ENCODE measurements at regions not wholly inside any gene's neighbourhood (a gene's known extent, or its start where the extent isn't known, plus 50 kb on each side); places are given as distances from the start of the nearest gene placed in this dataset.

DNA sequence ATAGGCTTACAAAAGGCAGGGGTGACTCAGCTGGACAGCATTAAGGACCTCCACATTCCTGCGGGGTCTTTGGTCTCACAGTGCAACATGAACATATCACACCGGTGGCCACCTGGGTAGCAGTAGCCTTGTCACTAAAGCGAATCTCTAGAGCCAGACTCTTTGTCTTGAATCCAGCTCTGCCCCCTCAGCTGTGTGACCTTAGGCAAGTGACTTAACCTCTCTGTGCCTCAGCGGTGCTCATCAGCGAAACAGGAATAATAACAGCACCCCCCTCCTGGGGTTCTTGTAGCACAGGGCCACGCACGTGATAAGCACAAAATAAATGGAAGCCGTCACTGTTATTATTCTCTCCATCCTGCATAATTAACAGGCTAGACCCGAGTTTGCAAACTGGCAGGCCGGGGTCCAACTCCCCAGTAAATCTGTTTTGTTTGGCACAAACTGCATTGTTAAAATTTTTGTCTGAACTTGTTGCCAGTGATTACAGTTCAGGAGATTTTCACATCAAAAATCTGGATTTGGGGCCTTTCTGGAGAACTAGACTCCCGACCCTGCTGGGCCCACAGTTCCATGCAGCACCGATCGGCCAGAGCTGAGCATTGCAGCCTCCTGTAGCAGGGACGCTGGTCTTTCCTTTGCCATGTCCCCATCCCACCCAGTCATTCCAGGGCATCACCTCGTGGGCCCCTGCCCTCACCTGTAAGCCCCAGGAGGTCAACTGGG, 174.8 kb downstream of the PHETA1 start (continued):
- TF ChIP-seq, protein P1, sequence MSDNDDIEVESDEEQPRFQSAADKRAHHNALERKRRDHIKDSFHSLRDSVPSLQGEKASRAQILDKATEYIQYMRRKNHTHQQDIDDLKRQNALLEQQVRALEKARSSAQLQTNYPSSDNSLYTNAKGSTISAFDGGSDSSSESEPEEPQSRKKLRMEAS (IDR thresholded peaks at IDR 0.05): no peak
- TF ChIP-seq EZH2 (IDR thresholded peaks at IDR 0.05) (no peak), EGR1 (IDR thresholded peaks at IDR 0.05; ENCODE audit: low read depth) (no peak), TCF7L2 (IDR thresholded peaks at IDR 0.05; ENCODE audit: borderline replicate concordance, extremely low read depth, insufficient read depth, insufficient read length) (no peak), YY1 (IDR thresholded peaks at IDR 0.05; ENCODE audit: extremely low read depth, insufficient replicate concordance, low read depth, low read length) (no peak), ZFX (IDR thresholded peaks at IDR 0.05) (no peak), ELF1 (IDR thresholded peaks at IDR 0.05; ENCODE audit: borderline replicate concordance, low read depth) (no peak)
- TF ChIP-seq, protein P2, sequence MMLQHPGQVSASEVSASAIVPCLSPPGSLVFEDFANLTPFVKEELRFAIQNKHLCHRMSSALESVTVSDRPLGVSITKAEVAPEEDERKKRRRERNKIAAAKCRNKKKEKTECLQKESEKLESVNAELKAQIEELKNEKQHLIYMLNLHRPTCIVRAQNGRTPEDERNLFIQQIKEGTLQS (IDR thresholded peaks at IDR 0.05): no peak
- TF ChIP-seq, protein P3, sequence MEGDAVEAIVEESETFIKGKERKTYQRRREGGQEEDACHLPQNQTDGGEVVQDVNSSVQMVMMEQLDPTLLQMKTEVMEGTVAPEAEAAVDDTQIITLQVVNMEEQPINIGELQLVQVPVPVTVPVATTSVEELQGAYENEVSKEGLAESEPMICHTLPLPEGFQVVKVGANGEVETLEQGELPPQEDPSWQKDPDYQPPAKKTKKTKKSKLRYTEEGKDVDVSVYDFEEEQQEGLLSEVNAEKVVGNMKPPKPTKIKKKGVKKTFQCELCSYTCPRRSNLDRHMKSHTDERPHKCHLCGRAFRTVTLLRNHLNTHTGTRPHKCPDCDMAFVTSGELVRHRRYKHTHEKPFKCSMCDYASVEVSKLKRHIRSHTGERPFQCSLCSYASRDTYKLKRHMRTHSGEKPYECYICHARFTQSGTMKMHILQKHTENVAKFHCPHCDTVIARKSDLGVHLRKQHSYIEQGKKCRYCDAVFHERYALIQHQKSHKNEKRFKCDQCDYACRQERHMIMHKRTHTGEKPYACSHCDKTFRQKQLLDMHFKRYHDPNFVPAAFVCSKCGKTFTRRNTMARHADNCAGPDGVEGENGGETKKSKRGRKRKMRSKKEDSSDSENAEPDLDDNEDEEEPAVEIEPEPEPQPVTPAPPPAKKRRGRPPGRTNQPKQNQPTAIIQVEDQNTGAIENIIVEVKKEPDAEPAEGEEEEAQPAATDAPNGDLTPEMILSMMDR (IDR thresholded peaks at IDR 0.05 in 2 of 3, conservative IDR thresholded peaks at IDR 0.05 in 1 of 3; ENCODE audit: borderline replicate concordance in 1 of 3, insufficient read depth in 1 of 3, low read depth in 2 of 3, low read length in 2 of 3): no peak

DNA sequence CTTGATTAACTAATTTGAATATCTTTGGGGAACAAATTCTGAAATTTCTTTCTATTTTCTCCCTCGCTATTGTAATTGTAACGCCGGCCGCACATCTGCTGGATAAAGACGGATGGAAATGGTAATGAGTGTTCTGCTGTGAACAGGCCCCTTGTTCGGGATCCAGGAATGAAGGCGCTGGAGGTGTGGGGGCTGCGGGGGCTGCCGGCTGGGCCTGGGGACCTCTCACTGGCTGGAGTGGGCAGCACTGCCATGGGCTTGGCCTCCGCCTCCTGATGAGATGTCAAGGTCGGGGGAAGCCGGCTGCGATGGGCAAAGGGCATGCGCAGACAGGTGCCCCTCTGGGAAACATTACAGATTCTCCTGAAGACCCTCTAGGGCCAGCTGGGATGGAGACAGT, 175.4 kb downstream of the PHETA1 start:
- intact Hi-C loops (cut with micrococcal nuclease): no loop called here
- Histone ChIP-seq H3K4me3 (replicated peaks in 1 of 2; ENCODE audit: low read depth in 1 of 2, low read length in 2 of 2) (no peak overlapping the region), H3K4me2 (ENCODE audit: low read length) (no peak overlapping the region), H3K9me2 (ENCODE audit: insufficient read depth) (no peaks in the 10 kb centered on the region), H2AFZ (ENCODE audit: low read depth, low read length, poor library complexity, severe bottlenecking) (no peak overlapping the region), H3K79me2 (ENCODE audit: insufficient read depth, low read length) (no peaks in the 10 kb centered on the region), H3K27me3 (ENCODE audit: insufficient read depth, low read length) (peaks cover 57% of the 10 kb centered on the region; the same call in 1 of the 2 replicates), H4K20me1 (ENCODE audit: insufficient read depth) (no peaks in the 10 kb centered on the region), H3K9ac (ENCODE audit: low read length) (no peak overlapping the region), H3K4me1 (ENCODE audit: control insufficient read depth in 1 of 2, insufficient read depth in 2 of 2, low read length in 2 of 2) (no peaks in the 10 kb centered on the region), H3K27ac (ENCODE audit: low read depth, low read length) (no peak overlapping the region), H3K36me3 (ENCODE audit: control insufficient read depth in 1 of 2, insufficient read depth in 2 of 2, low read length in 2 of 2) (no peaks in the 10 kb centered on the region), H3K9me3 (ENCODE audit: control insufficient read depth in 1 of 2, insufficient read depth in 1 of 2, low read depth in 1 of 2, low read length in 2 of 2) (no peaks in the 10 kb centered on the region)
- POLR2A ChIA-PET: no interaction called here
- RAD21 ChIA-PET (ENCODE audit: low non-redundant PET in 1 of 2, low total read pairs in 2 of 2, uncharacterized antibody in 2 of 2, unreplicated experiment in 2 of 2): no interaction called here
- TF ChIP-seq ELF1 (IDR thresholded peaks at IDR 0.05; ENCODE audit: borderline replicate concordance, low read depth) (no peak), RAD21 (IDR thresholded peaks at IDR 0.05; ENCODE audit: low read depth) (no peak), ZNF274 (IDR thresholded peaks at IDR 0.05; ENCODE audit: low read depth, low read length) (no peak), EZH2 (IDR thresholded peaks at IDR 0.05) (no peak), SIN3A (IDR thresholded peaks at IDR 0.05; ENCODE audit: low read depth) (no peak), EZH2phosphoT487 (IDR thresholded peaks at IDR 0.05; ENCODE audit: borderline replicate concordance) (no peak), CEBPB (IDR thresholded peaks at IDR 0.05; ENCODE audit: low read depth) (no peak), ZFX (IDR thresholded peaks at IDR 0.05) (no peak), FOSL1 (IDR thresholded peaks at IDR 0.05; ENCODE audit: low read depth) (no peak), YY1 (IDR thresholded peaks at IDR 0.05; ENCODE audit: extremely low read depth, insufficient replicate concordance, low read depth, low read length) (no peak), TCF7L2 (IDR thresholded peaks at IDR 0.05; ENCODE audit: borderline replicate concordance, extremely low read depth, insufficient read depth, insufficient read length) (no peak), POLR2AphosphoS5 (IDR thresholded peaks at IDR 0.05; ENCODE audit: low read depth, low read length) (no peak), CBX3 (IDR thresholded peaks at IDR 0.05; ENCODE audit: low read depth) (no peak)
- TF ChIP-seq, protein P1 (IDR thresholded peaks at IDR 0.05): no peak
- TF ChIP-seq, protein P4, sequence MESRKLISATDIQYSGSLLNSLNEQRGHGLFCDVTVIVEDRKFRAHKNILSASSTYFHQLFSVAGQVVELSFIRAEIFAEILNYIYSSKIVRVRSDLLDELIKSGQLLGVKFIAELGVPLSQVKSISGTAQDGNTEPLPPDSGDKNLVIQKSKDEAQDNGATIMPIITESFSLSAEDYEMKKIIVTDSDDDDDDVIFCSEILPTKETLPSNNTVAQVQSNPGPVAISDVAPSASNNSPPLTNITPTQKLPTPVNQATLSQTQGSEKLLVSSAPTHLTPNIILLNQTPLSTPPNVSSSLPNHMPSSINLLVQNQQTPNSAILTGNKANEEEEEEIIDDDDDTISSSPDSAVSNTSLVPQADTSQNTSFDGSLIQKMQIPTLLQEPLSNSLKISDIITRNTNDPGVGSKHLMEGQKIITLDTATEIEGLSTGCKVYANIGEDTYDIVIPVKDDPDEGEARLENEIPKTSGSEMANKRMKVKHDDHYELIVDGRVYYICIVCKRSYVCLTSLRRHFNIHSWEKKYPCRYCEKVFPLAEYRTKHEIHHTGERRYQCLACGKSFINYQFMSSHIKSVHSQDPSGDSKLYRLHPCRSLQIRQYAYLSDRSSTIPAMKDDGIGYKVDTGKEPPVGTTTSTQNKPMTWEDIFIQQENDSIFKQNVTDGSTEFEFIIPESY (IDR thresholded peaks at IDR 0.05; ENCODE audit: extremely low read depth, insufficient replicate concordance, low read length): no peak
- TF ChIP-seq, protein P2 (IDR thresholded peaks at IDR 0.05): no peak
- CTCF ChIA-PET: no interaction called here
- no peak for ATAC-seq
- BruUV-seq (replicated peaks): no TSS peak
- DNase-seq (ENCODE audit: low read depth, low spot score): no peak
